Muscle of back (tissue), 3 donors: ENCODE measurements at regions not wholly inside any gene's neighbourhood (a gene's known extent, or its start where the extent isn't known, plus 50 kb on each side); places are given as distances from the start of the nearest gene placed in this dataset.
"Not testable (repeated sequence)": the region's sequence is repeated elsewhere in the genome, so short reads cannot be mapped to it uniquely, and the experiment has no call there.

Experiments
- DNase-seq, 3 donors: peaks; one replicate each; pipeline versions ENCODE4 v3.0.0 to v3.0.0-alpha.2; 2013

GRCh38 chr1:187514110-187514509, 685.4 kb downstream of the PLA2G4A start:
- DNase-seq: no peak

DNA sequence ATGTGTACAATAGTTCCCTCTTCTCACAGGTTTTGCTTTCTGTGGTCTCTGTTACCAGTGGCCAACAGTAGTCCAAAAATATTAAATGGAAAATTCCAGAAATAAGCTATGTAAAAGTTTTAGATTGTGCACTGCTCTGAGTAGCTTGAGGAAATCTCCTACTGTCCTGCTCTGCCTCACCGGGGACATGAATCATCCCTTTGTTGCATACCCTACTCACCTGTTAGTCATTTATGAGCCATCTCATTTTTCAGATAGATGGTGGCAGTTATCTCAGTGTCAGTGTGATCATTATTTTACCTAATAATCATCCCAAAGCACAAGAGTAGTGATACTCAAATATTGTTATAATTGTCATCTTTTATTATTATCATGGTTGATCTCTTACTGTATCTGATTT, 688.1 kb downstream of the PLA2G4A start:
- no peak for DNase-seq

DNA sequence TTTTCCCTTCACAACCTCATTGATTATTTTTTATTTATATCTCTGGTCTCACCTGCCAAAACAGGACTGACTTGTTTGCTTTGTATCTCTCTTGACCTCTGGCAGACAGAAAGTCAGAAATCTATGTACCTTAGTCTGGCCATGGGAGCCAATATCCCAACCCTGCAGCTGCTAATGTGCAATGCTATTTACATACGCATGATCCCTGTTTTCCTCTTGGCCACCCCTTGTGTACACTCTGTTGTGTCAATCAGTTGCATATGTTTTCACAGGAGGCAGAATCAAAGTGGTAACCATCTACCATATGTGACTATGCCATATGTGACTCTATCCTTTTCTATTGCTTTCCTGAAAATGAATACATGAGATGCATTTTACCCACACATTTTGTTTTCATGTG, 688.8 kb downstream of the PLA2G4A start:
- no peak for DNase-seq

DNA sequence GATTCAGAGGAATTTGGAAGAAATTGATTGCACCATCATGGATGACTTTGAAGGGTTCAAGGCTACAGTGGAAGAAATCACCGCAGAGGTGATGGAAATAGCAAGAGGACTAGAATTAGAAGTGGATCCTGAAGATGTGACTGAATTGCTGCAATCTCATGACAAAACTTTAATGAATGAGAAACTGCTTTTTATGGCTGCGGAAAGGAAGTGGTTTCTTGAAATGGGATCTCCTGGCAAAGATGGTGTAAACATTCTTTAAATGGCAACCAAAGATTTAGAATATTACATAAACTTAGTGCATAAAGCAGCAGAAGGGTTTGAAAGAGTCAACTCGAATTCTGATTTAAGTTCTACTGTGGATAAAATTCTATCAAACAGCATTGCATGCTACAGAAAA, 698.6 kb downstream of the PLA2G4A start:
- DNase-seq: no peak

- DNase-seq: peak in 2 of 3 donors; percentile 9 to 29
These were observed 709.2 kb downstream of the PLA2G4A start for GRCh38 chr1:187537936-187538335.

DNA sequence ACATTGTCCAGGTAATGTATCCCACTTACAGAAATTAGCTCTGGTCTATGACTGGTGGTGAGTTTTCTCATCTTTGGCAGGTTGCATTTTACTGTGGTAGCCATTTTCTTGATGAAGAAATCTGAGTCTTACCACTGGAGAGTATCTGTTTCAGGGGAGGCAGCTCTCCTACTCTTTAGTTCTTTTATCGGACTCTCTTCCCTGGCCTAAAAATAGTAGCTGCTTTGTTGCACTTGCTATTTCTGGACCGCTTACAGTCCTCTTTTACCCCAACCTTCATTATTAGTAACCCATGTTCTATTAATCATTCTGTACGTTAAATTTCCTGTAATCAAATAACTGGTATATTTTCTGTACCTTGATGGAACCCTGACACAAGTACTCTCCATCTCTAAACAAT, 720.8 kb downstream of the PLA2G4A start:
- DNase-seq: no peak

- no peak for DNase-seq
These were observed 722.3 kb downstream of the PLA2G4A start for GRCh38 chr1:187551061-187551460.

DNA sequence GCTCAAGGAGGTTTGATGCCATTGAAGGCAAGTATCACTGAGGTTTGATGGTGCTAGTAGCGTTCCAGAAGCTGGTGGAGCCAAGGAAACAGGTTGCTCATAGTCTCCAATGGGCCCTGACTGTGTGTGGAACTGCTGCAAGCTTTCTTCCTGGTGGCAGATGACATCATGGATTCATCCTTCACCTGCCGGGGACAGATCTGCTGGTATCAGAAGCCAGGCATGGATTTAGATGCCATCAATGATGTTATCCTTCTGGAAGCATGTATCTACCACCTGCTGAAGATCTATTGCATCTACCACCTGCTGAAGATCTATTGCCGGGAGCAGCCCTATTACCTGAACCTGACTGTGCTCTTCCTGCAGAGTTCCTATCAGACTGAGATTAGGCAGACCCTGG, 734.4 kb downstream of the PLA2G4A start:
- DNase-seq: no peak

GRCh38 chr1:187566354-187566753, 737.6 kb downstream of the PLA2G4A start:
- DNase-seq: no peak

GRCh38 chr1:187568067-187568466, 739.3 kb downstream of the PLA2G4A start:
- no peak for DNase-seq

- DNase-seq: no peak
These were observed 741.4 kb downstream of the PLA2G4A start for GRCh38 chr1:187570166-187570565.

DNA sequence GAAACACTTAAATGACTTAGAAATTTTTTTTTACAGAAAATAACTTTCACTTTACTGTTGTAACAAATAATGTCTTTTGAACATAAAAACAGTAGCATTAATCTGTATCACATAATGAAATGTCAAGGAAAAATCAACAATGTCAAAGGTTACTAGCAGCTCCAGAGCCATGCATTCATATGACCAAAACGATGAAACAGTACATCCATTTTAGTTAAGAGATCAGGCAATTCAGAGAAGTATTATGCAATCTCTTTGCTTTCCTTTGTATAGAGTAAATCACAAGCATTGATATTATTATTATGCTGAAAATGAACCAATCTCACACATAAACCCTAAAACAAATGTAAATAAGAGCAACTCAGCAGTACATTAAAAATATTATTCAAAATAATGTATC, 748.9 kb downstream of the PLA2G4A start:
- DNase-seq: no peak

- DNase-seq: no peak
These were observed 760.2 kb downstream of the PLA2G4A start for GRCh38 chr1:187588917-187589316.

- DNase-seq: no peak
These were observed 777.0 kb downstream of the PLA2G4A start for GRCh38 chr1:187605736-187606135.

- not testable (repeated sequence) for DNase-seq
These were observed 787.3 kb downstream of the PLA2G4A start for GRCh38 chr1:187615853-187616735.

GRCh38 chr1:187616830-187617229, 788.1 kb downstream of the PLA2G4A start:
- not testable (repeated sequence) for DNase-seq

DNA sequence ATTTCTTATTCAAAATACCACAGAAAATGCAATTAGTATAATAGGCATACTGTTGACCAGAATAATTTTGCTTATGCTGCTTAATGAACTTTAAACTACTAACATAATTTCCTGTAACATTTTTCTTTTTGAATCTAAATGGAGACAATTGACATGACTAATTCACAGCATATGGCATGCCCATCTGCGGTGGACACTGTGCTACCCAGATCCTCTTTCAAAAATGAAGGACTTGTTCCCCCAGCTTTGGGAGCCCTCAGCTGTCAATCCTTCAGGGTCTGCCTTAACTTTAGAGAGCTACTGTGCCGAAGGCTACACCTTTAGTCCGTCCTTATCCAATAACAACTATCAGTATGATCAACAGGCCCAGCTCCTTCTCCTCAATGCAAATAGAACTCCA, 789.0 kb downstream of the PLA2G4A start:
- DNase-seq: no peak

DNA sequence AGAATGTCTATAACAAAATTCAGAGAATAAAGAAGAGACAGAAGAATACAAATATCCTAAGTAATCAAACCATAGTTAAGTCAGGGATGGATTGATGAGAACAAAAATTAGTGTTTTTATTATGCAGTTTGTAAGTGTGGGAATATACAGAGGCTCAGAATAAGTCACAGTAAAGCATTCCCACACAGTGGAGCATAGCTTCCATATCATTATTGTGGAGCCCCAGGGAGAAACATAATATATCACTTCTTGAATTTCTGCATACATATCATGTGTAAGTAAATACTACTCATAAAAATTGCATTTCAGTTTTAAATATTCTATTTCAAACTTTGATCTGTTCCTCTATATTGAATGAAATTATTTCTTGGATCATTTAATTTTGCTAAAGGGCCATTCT, 790.4 kb downstream of the PLA2G4A start:
- no peak for DNase-seq

- no peak for DNase-seq
These were observed 793.2 kb downstream of the PLA2G4A start for GRCh38 chr1:187621951-187622350.

- no peak for DNase-seq
These were observed 793.8 kb downstream of the PLA2G4A start for GRCh38 chr1:187622545-187622944.

DNA sequence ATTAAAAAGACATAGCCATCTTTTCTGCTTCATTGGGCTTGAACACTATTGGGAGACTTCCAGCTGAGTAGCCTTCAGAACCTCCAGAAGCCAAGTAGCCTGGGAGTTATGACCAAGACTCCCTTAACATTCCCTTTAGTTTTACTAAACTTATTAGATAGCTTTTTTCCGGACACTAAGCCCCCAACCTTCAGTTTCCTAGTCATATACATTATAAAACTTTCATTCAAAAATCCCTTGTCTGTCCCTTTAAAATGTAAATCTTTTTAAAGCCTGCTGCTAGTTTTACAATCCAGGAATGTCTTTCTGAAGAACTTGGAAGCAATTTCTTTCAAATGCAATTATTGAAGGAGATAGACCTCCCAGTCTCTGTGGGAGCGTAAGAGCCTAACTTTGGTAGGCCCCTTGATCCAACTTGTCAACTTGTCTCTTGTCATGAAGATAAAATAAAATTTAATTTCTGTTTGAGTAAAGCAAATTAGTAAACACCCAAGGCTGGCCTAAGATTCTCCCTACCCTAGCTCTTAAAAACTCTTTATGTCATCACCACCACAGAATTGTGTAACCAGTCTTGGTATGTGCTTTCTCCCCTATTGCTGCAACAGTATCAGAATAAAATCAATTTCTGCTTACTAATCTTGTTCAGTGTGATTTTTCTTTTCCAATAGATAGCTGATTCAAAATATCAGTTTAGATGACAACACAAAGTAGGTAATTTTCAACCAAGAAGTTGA, 796.2 kb downstream of the PLA2G4A start:
- DNase-seq: no peak

DNA sequence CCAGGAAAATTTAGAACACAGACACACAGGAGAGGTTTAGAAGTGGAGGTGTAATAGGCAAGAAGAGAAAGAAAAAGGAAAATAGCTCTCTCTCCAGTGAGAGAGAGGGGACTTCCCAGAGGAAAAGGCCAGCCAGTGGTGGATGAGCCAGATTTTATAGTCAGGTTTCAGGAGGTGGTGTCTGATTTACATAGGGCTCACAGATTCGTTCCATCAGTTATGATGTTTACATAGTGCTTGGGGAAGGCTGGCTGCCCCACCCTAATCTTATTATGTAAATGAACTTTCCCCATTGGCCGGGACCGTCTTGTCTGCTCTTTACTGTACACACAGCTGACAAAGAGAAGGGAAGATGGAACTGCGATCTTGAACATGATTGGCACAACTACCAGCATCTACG, 797.3 kb downstream of the PLA2G4A start:
- DNase-seq: no peak

GRCh38 chr1:187627516-187627915, 798.8 kb downstream of the PLA2G4A start:
- no peak for DNase-seq
